H9 (cell line): ENCODE measurements at regions not wholly inside any gene's neighbourhood (a gene's known extent, or its start where the extent isn't known, plus 50 kb on each side); places are given as distances from the start of the nearest gene placed in this dataset.

Experiments used
- DNase-seq: peaks from one replicate; pipeline ENCODE4 v3.0.0-alpha.2; 2017
- H2AFZ ChIP-seq: one replicate; pipeline ENCODE4 v1.6.1; 2013; ENCODE audit warnings: mild to moderate bottlenecking, low read length, control low read depth, moderate library complexity
- H2AK5ac ChIP-seq: 2 replicates; pipeline ENCODE4 v1.6.1; 2013; ENCODE audit warnings: low read length, control low read depth, mixed read lengths; ENCODE audit not compliant: insufficient read length
- H2BK120ac ChIP-seq: one replicate; pipeline ENCODE4 v1.6.1; 2013; ENCODE audit warnings: low read depth, mild to moderate bottlenecking, low read length, control low read depth, inconsistent platforms; ENCODE audit not compliant: poor library complexity, severe bottlenecking
- H2BK12ac ChIP-seq: 2 replicates; pipeline ENCODE4 v1.6.1; 2013; ENCODE audit warnings: low read length, control low read depth, mixed read lengths, low read depth; ENCODE audit not compliant: insufficient read length
- H2BK15ac ChIP-seq: 2 replicates; pipeline ENCODE4 v1.6.1; 2013; ENCODE audit warnings: low read depth, low read length, control low read depth
- H2BK20ac ChIP-seq: one replicate; pipeline ENCODE4 v1.6.1; 2013; ENCODE audit warnings: low read depth, mild to moderate bottlenecking, low read length, control low read depth, inconsistent platforms; ENCODE audit not compliant: poor library complexity, severe bottlenecking
- H2BK5ac ChIP-seq: 2 replicates; pipeline ENCODE4 v1.6.1; 2013; ENCODE audit warnings: low read length, control low read depth, mixed read lengths; ENCODE audit not compliant: insufficient read length
- H3K14ac ChIP-seq: 2 replicates; pipeline ENCODE4 v1.6.1; 2013; ENCODE audit warnings: low read length, control low read depth; ENCODE audit not compliant: insufficient read depth
- H3K18ac ChIP-seq: 2 replicates; pipeline ENCODE4 v1.6.1; 2013; ENCODE audit warnings: low read depth, mild to moderate bottlenecking, mixed read lengths, low read length, control low read depth; ENCODE audit not compliant: insufficient read length
- H3K23ac ChIP-seq: 2 replicates; pipeline ENCODE4 v1.6.1; 2013; ENCODE audit warnings: low read length, control low read depth, mixed read lengths, low read depth; ENCODE audit not compliant: insufficient read length
- H3K23me2 ChIP-seq: 2 replicates; pipeline ENCODE4 v1.6.1; 2013; ENCODE audit warnings: low read depth, mild to moderate bottlenecking, mixed read lengths, low read length, control low read depth; ENCODE audit not compliant: insufficient read length, poor library complexity, severe bottlenecking
- H3K27ac ChIP-seq: 2 replicates; pipeline ENCODE4 v1.5.1; 2013; ENCODE audit warnings: low read length, control low read depth, mixed read lengths, low read depth; ENCODE audit not compliant: insufficient read length
- H3K27me3 ChIP-seq: 2 replicates; pipeline ENCODE4 v1.6.1; 2013; ENCODE audit warnings: low read length, control low read depth, inconsistent platforms; ENCODE audit not compliant: insufficient read depth
- H3K4ac ChIP-seq: 2 replicates; pipeline ENCODE4 v1.6.1; 2013; ENCODE audit warnings: low read depth, mild to moderate bottlenecking, control low read depth, inconsistent platforms, low read length, moderate library complexity
- H3K4me1 ChIP-seq: 2 replicates; pipeline ENCODE4 v1.6.1; 2013; ENCODE audit warnings: low read length, control low read depth, inconsistent platforms; ENCODE audit not compliant: insufficient read depth
- H3K4me2 ChIP-seq: 2 replicates; pipeline ENCODE4 v1.6.1; 2013; ENCODE audit warnings: low read length, control low read depth, mixed read lengths; ENCODE audit not compliant: insufficient read length, insufficient read depth
- H3K56ac ChIP-seq: 2 replicates; pipeline ENCODE4 v1.6.1; 2013; ENCODE audit warnings: low read depth, mild to moderate bottlenecking, mixed read lengths, low read length, control low read depth; ENCODE audit not compliant: insufficient read length
- H3K79me1 ChIP-seq: 2 replicates; pipeline ENCODE4 v1.6.1; 2013; ENCODE audit warnings: low read depth, mild to moderate bottlenecking, moderate library complexity, low read length, control low read depth, inconsistent platforms; ENCODE audit not compliant: insufficient read depth, poor library complexity, severe bottlenecking
- H3K79me2 ChIP-seq: 2 replicates; pipeline ENCODE4 v1.6.1; 2013; ENCODE audit warnings: low read length, control low read depth, inconsistent platforms; ENCODE audit not compliant: insufficient read depth
- H3K9ac ChIP-seq: 2 replicates; pipeline ENCODE4 v1.6.1; 2013; ENCODE audit warnings: low read length, control low read depth, mixed read lengths; ENCODE audit not compliant: insufficient read length; ENCODE audit errors: extremely low read depth
- H3K9me3 ChIP-seq: one replicate; pipeline ENCODE4 v1.6.1; 2013; ENCODE audit warnings: low read depth, low read length, inconsistent platforms; ENCODE audit not compliant: control insufficient read depth
- H3T11ph ChIP-seq: one replicate; pipeline ENCODE4 v1.6.1; 2013; ENCODE audit warnings: mild to moderate bottlenecking, low read length, control low read depth, inconsistent platforms
- H4K20me1 ChIP-seq: one replicate; pipeline ENCODE4 v1.6.1; 2013; ENCODE audit not compliant: control insufficient read depth, insufficient read length, insufficient read depth
- H4K5ac ChIP-seq: 2 replicates; pipeline ENCODE4 v1.6.1; 2013; ENCODE audit warnings: low read depth, mild to moderate bottlenecking, mixed read lengths, low read length, control low read depth; ENCODE audit not compliant: insufficient read length
- H4K8ac ChIP-seq: replicated peaks from 2 replicates; pipeline ENCODE4 v1.6.1; 2013; ENCODE audit warnings: low read length, control low read depth, mixed read lengths, low read depth; ENCODE audit not compliant: insufficient read length
- H4K91ac ChIP-seq: 2 replicates; pipeline ENCODE4 v1.6.1; 2013; ENCODE audit warnings: low read depth, mild to moderate bottlenecking, moderate library complexity, mixed read lengths, low read length, control low read depth; ENCODE audit not compliant: insufficient read length
- H3K27ac Mint-ChIP-seq, 3 experiments: 2 replicates in 2 of 3; 3 replicates in 1 of 3; pipeline ENCODE4 v1.8.0; 2020 to 2021; ENCODE audit warnings: mixed read lengths in 3 of 3, mild to moderate bottlenecking in 1 of 3, moderate library complexity in 1 of 3
- H3K27me3 Mint-ChIP-seq: 2 replicates; pipeline ENCODE4 v1.8.0; 2021; ENCODE audit warnings: low read depth, mild to moderate bottlenecking, moderate library complexity, mixed read lengths
- H3K36me3 Mint-ChIP-seq, 3 experiments: 2 replicates in 2 of 3; 3 replicates in 1 of 3; pipeline ENCODE4 v1.8.0; 2020 to 2021; ENCODE audit warnings: low read depth in 3 of 3, mixed read lengths in 3 of 3; ENCODE audit not compliant: insufficient read depth in 1 of 3
- H3K4me1 Mint-ChIP-seq, 2 experiments: 2 replicates each; pipeline ENCODE4 v1.8.0; 2020; ENCODE audit warnings: mixed read lengths in 2 of 2
- H3K4me3 Mint-ChIP-seq, 2 experiments: 2 replicates in 1 of 2; 3 replicates in 1 of 2; pipeline ENCODE4 v1.8.0; 2020 to 2021; ENCODE audit warnings: mild to moderate bottlenecking in 2 of 2, mixed read lengths in 2 of 2, moderate library complexity in 1 of 2
- H3K9me3 Mint-ChIP-seq, 2 experiments: 2 replicates in 1 of 2; 3 replicates in 1 of 2; pipeline ENCODE4 v1.8.0; 2020; ENCODE audit warnings: mild to moderate bottlenecking in 2 of 2, mixed read lengths in 2 of 2, moderate library complexity in 1 of 2
- WGBS: extraction: QIAGEN DNeasy Blood & Tissue Kit; methylation state at CpG from one replicate; pipeline ENCODE4 v1.1.7; 2013; ENCODE audit warnings: missing lambda C conversion rate, low lambda C conversion rate, mixed read lengths; ENCODE audit not compliant: insufficient read length; ENCODE audit errors: extremely low coverage; 5-methylcytosine and 5-hydroxymethylcytosine counted together
- TF ChIP-seq, protein P1 (sequence below): fragments of 200-600 bp; sonication (generic); conservative IDR thresholded peaks from 3 replicates; pipeline ENCODE4 v1.8.0; 2021; ENCODE audit warnings: antibody characterized with exemption, mild to moderate bottlenecking

DNA sequence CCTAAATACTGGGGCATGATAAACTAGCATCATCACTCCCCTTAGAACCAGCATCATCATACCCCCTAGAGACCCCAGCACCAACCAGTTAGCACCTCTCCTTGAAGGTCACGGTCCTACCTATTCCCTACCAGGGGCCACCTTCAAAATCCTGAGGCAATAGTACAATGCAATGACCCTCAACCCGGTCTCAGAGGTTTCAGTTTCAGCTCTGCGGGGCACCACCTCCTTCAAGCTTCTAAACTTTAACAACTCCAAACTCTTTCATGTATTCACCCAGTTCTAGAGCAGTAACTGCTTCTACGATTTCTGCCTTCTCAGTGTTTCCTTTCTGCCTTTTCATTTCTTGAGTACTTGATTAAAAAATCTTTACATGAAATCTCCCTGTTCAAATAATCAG lies 130.1 kb upstream of the EPB41L4A start:
- H3K4me2 ChIP-seq: no peak overlapping the region
- no peak overlapping the region for H4K5ac ChIP-seq
- H3K27me3 Mint-ChIP-seq: no peaks in the 10 kb centered on the region
- H2AFZ ChIP-seq: no peak overlapping the region
- TF ChIP-seq, protein P1, sequence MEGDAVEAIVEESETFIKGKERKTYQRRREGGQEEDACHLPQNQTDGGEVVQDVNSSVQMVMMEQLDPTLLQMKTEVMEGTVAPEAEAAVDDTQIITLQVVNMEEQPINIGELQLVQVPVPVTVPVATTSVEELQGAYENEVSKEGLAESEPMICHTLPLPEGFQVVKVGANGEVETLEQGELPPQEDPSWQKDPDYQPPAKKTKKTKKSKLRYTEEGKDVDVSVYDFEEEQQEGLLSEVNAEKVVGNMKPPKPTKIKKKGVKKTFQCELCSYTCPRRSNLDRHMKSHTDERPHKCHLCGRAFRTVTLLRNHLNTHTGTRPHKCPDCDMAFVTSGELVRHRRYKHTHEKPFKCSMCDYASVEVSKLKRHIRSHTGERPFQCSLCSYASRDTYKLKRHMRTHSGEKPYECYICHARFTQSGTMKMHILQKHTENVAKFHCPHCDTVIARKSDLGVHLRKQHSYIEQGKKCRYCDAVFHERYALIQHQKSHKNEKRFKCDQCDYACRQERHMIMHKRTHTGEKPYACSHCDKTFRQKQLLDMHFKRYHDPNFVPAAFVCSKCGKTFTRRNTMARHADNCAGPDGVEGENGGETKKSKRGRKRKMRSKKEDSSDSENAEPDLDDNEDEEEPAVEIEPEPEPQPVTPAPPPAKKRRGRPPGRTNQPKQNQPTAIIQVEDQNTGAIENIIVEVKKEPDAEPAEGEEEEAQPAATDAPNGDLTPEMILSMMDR: no peak
- no peak overlapping the region for H2BK12ac ChIP-seq
- no peak overlapping the region for H2BK15ac ChIP-seq
- H3K36me3 Mint-ChIP-seq: no peaks in the 10 kb centered on the region
- DNase-seq: no peak
- H3K4me1 ChIP-seq: no peaks in the 10 kb centered on the region
- no peak overlapping the region for H2BK20ac ChIP-seq
- no peak overlapping the region for H3K27ac ChIP-seq
- H2AK5ac ChIP-seq: no peak overlapping the region
- no peak overlapping the region for H4K91ac ChIP-seq
- no peaks in the 10 kb centered on the region for H3K79me2 ChIP-seq
- H4K20me1 ChIP-seq: no peaks in the 10 kb centered on the region
- H2BK5ac ChIP-seq: no peak overlapping the region
- H3K27me3 ChIP-seq: no peaks in the 10 kb centered on the region
- no peak overlapping the region for H3K27ac Mint-ChIP-seq
- no peak overlapping the region for H3K18ac ChIP-seq
- no peak overlapping the region for H3K23ac ChIP-seq
- H3K4me3 Mint-ChIP-seq: no peak overlapping the region
- no peak overlapping the region for H4K8ac ChIP-seq
- H3K9me3 ChIP-seq: no peaks in the 10 kb centered on the region
- no peak overlapping the region for H3T11ph ChIP-seq
- no peak overlapping the region for H3K9ac ChIP-seq
- no peak overlapping the region for H3K14ac ChIP-seq
- H3K79me1 ChIP-seq: no peaks in the 10 kb centered on the region
- peaks cover 0 to 5% of the 10 kb centered on the region in 2 experiments; a peak in 1 of 5 replicates for H3K9me3 Mint-ChIP-seq
- no peak overlapping the region for H2BK120ac ChIP-seq
- no peaks in the 10 kb centered on the region for H3K4me1 Mint-ChIP-seq
- H3K23me2 ChIP-seq: no peaks in the 10 kb centered on the region
- no peak overlapping the region for H3K4ac ChIP-seq
- no peak overlapping the region for H3K56ac ChIP-seq
- no CpG with 5 or more reads among the region's 4 CpGs for WGBS
